ENCODE measurements at regions not wholly inside any gene's neighbourhood (a gene's known extent, or its start where the extent isn't known, plus 50 kb on each side); places are given as distances from the start of the nearest gene placed in this dataset.

DNA sequence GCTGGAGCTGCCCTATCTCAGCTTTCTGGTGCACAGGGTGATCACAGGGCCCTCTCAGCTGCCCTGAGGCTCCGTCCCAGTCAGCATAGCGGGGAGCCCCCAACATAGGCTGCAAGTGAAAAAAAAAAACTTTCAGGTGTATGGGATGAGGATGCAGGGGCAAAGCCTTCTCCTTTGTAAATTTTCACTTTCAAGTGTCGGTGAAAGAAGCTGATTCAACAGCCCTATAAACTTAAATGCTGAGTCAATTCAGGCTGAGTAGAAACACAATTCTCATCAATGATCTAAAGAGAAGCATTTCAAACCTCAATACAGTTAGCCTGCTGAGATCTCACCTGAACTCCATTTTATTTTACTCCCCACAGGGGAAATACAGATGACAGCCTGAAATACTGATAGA, 171.2 kb downstream of the SEC16B start:
- intact Hi-C loops (cut with micrococcal nuclease) = no loop called here
- no peaks in the 10 kb centered on the region for H3K9me2 ChIP-seq (replicated peaks; ENCODE audit: low read length)
- H4K20me1 ChIP-seq (ENCODE audit: low read length) = no peaks in the 10 kb centered on the region
- no peaks in the 10 kb centered on the region for H3K79me2 ChIP-seq (ENCODE audit: low read length)
- H3K4me2 ChIP-seq (ENCODE audit: low read length) = no peak overlapping the region
- H3F3A ChIP-seq (ENCODE audit: low read length, unreplicated experiment) = no peaks in the 10 kb centered on the region
- no peak overlapping the region for H3K9ac ChIP-seq (ENCODE audit: low read length)
- DNase-seq (no peak), ATAC-seq (no peak)
- no peak overlapping the region for H3K27ac ChIP-seq (ENCODE audit: low read length)
- TF ChIP-seq, protein P1, sequence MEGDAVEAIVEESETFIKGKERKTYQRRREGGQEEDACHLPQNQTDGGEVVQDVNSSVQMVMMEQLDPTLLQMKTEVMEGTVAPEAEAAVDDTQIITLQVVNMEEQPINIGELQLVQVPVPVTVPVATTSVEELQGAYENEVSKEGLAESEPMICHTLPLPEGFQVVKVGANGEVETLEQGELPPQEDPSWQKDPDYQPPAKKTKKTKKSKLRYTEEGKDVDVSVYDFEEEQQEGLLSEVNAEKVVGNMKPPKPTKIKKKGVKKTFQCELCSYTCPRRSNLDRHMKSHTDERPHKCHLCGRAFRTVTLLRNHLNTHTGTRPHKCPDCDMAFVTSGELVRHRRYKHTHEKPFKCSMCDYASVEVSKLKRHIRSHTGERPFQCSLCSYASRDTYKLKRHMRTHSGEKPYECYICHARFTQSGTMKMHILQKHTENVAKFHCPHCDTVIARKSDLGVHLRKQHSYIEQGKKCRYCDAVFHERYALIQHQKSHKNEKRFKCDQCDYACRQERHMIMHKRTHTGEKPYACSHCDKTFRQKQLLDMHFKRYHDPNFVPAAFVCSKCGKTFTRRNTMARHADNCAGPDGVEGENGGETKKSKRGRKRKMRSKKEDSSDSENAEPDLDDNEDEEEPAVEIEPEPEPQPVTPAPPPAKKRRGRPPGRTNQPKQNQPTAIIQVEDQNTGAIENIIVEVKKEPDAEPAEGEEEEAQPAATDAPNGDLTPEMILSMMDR (conservative IDR thresholded peaks at IDR 0.05; ENCODE audit: low read depth, low read length) = no peak
- no peak for TF ChIP-seq EZH2 (IDR thresholded peaks at IDR 0.05; ENCODE audit: low read length, unreplicated experiment)
- TF ChIP-seq EZH2phosphoT487 (IDR thresholded peaks at IDR 0.05; ENCODE audit: borderline replicate concordance, low read length) = no peak
- ChIA-PET CTCF (no interaction called here), POLR2A (ENCODE audit: unreplicated experiment) (no interaction called here)
- BruUV-seq (replicated peaks) = no TSS peak
- H3K27me3 ChIP-seq (ENCODE audit: low read length) = peaks cover 12% of the 10 kb centered on the region
- H3K36me3 ChIP-seq (ENCODE audit: low read depth, low read length) = no peaks in the 10 kb centered on the region
- no peak overlapping the region for H2AFZ ChIP-seq (ENCODE audit: low read length)
- no peaks in the 10 kb centered on the region for H3K4me1 ChIP-seq (ENCODE audit: insufficient read depth, low read length)
- H3K9me3 ChIP-seq (ENCODE audit: low read length) = no peaks in the 10 kb centered on the region
- H3K4me3 ChIP-seq (ENCODE audit: low read length) = no peak overlapping the region

DNA sequence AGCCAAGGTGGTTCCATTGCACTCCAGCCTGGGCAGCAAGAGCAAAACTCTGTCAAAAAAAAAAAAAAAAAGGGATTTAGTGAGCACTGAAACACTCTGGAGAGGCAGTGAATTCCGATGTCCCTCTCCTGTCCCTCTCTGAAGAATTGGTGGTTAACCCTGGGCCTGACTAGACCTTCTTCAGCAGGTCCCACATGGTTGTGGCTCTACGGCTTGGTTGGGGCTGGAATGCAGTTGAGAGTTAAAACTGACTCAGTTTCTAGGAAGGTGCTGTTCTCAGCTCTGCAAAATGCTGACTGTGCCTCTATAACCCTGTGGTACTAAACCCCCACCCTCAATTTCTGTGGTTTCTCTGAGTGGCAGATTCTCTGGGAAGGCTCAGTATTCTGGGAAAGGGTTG, 173.3 kb downstream of the SEC16B start:
- ATAC-seq = no peak
- CTCF ChIA-PET = no interaction called here
- Histone ChIP-seq H3K9me3 (ENCODE audit: low read length) (no peaks in the 10 kb centered on the region), H3K4me2 (ENCODE audit: low read length) (no peak overlapping the region), H2AFZ (ENCODE audit: low read length) (no peak overlapping the region), H4K20me1 (ENCODE audit: low read length) (no peaks in the 10 kb centered on the region), H3K27me3 (ENCODE audit: low read length) (peaks cover 12% of the 10 kb centered on the region), H3K79me2 (ENCODE audit: low read length) (no peaks in the 10 kb centered on the region), H3K9me2 (replicated peaks; ENCODE audit: low read length) (no peaks in the 10 kb centered on the region), H3K27ac (ENCODE audit: low read length) (no peak overlapping the region), H3K4me3 (ENCODE audit: low read length) (no peak overlapping the region), H3F3A (ENCODE audit: low read length, unreplicated experiment) (no peaks in the 10 kb centered on the region), H3K9ac (ENCODE audit: low read length) (no peak overlapping the region), H3K4me1 (ENCODE audit: insufficient read depth, low read length) (no peaks in the 10 kb centered on the region), H3K36me3 (ENCODE audit: low read depth, low read length) (no peaks in the 10 kb centered on the region)
- TF ChIP-seq EZH2phosphoT487 (IDR thresholded peaks at IDR 0.05; ENCODE audit: borderline replicate concordance, low read length) (no peak), EZH2 (IDR thresholded peaks at IDR 0.05; ENCODE audit: low read length, unreplicated experiment) (no peak)
- TF ChIP-seq, protein P1 (conservative IDR thresholded peaks at IDR 0.05; ENCODE audit: low read depth, low read length) = no peak
- POLR2A ChIA-PET (ENCODE audit: unreplicated experiment) = no interaction called here
- intact Hi-C loops (cut with micrococcal nuclease) = no loop called here
- BruUV-seq (replicated peaks) = no TSS peak
- DNase-seq = no peak

DNA sequence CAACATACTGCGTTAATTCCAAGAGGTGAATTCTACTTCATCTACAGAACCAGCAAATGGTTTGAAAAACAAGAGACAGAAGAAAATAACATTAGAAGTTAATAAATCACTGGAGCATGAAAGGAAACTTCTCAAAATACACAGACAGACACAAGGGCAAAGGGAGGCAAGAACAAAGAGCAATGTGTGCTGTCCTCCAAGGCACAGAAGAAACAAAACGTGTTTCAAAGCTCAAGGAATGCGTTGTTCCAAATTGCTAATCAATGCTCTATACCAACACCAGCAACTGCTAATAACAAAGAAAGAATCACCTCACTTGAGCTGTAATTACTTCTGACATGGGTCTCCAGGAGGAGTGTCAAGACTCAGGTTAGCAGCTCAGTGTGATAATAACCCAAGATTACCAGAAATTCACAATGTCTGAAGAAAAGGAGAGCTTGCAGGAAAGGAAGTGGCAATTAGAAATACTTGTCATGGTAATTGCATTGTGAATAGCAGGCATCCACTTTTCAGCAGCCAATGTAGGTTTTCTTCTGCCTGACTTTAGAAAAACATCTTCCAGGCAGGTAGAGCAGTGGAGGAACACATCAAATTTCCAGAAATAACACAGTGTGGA, 175.4 kb downstream of the SEC16B start:
- Histone ChIP-seq H3K4me2 (ENCODE audit: low read length) (no peak overlapping the region), H3K9me2 (replicated peaks; ENCODE audit: low read length) (no peaks in the 10 kb centered on the region), H2AFZ (ENCODE audit: low read length) (no peak overlapping the region), H3K36me3 (ENCODE audit: low read depth, low read length) (no peaks in the 10 kb centered on the region), H4K20me1 (ENCODE audit: low read length) (no peaks in the 10 kb centered on the region), H3F3A (ENCODE audit: low read length, unreplicated experiment) (no peaks in the 10 kb centered on the region), H3K27ac (ENCODE audit: low read length) (no peak overlapping the region), H3K4me3 (ENCODE audit: low read length) (no peak overlapping the region), H3K9me3 (ENCODE audit: low read length) (no peaks in the 10 kb centered on the region), H3K27me3 (ENCODE audit: low read length) (peaks cover 9% of the 10 kb centered on the region), H3K9ac (ENCODE audit: low read length) (no peak overlapping the region), H3K79me2 (ENCODE audit: low read length) (no peaks in the 10 kb centered on the region), H3K4me1 (ENCODE audit: insufficient read depth, low read length) (no peaks in the 10 kb centered on the region)
- TF ChIP-seq EZH2phosphoT487 (IDR thresholded peaks at IDR 0.05; ENCODE audit: borderline replicate concordance, low read length) = no peak
- ChIA-PET POLR2A (ENCODE audit: unreplicated experiment) (no interaction called here), CTCF (interaction anchor here (0.7 kb wide), 1 partner anchor 28 kb away, joined by 3 read pairs; no protein-coding TSS in a partner anchor)
- intact Hi-C loops (cut with micrococcal nuclease) = no loop called here
- ATAC-seq (no peak), DNase-seq (no peak)
- BruUV-seq (replicated peaks) = no TSS peak

Measured in PC-3 (cell line).